Mesothelial cell of epicardium (in vitro differentiated cells): ENCODE measurements at regions not wholly inside any gene's neighbourhood (a gene's known extent, or its start where the extent isn't known, plus 50 kb on each side); places are given as distances from the start of the nearest gene placed in this dataset.

Source experiments
- DNase-seq, 2 experiments: peaks; one replicate each; pipeline ENCODE4 v3.0.0; 2021; ENCODE audit warnings: low spot score in 2 of 2; ENCODE audit not compliant: unreplicated experiment in 2 of 2
- H3K27ac Mint-ChIP-seq: 2 replicates; pipeline ENCODE4 v1.8.0; 2021; ENCODE audit warnings: mixed read lengths
- H3K27me3 Mint-ChIP-seq: 2 replicates; pipeline ENCODE4 v1.8.0; 2021; ENCODE audit warnings: low read depth, mixed read lengths
- H3K36me3 Mint-ChIP-seq: 2 replicates; pipeline ENCODE4 v1.8.0; 2021; ENCODE audit warnings: mixed read lengths
- H3K4me1 Mint-ChIP-seq: 2 replicates; pipeline ENCODE4 v1.8.0; 2021; ENCODE audit warnings: mixed read lengths
- H3K4me3 Mint-ChIP-seq: 2 replicates; pipeline ENCODE4 v1.8.0; 2021; ENCODE audit warnings: mild to moderate bottlenecking, moderate library complexity, mixed read lengths
- H3K9me3 Mint-ChIP-seq: 2 replicates; pipeline ENCODE4 v1.8.0; 2021; ENCODE audit warnings: mixed read lengths
- TF ChIP-seq, protein P1 (sequence below): fragments of 200-600 bp; sonication (generic); IDR thresholded peaks from one replicate; pipeline ENCODE4 v1.5.0; 2021; ENCODE audit warnings: antibody characterized with exemption; ENCODE audit not compliant: unreplicated experiment

DNA sequence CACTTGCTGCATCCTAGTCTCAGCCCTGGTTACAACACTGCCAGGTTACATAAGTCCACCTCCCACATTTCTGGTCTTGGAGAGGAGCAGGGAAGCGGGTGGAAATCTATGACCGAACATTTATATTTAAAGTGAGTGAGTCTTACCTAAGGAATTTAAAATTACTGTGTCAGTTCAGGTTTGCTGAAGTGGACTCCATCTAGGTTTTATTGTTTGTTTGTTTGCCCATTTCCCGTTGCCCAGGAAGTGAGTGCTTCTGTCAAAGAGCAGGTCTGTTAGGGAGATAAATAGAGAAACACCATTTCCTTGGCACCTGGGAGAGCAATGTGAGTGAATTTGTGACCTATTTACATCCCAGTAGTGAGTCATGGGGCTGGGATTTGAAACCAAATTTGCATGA is 179.5 kb downstream of the KIF4B start:
- TF ChIP-seq, protein P1, sequence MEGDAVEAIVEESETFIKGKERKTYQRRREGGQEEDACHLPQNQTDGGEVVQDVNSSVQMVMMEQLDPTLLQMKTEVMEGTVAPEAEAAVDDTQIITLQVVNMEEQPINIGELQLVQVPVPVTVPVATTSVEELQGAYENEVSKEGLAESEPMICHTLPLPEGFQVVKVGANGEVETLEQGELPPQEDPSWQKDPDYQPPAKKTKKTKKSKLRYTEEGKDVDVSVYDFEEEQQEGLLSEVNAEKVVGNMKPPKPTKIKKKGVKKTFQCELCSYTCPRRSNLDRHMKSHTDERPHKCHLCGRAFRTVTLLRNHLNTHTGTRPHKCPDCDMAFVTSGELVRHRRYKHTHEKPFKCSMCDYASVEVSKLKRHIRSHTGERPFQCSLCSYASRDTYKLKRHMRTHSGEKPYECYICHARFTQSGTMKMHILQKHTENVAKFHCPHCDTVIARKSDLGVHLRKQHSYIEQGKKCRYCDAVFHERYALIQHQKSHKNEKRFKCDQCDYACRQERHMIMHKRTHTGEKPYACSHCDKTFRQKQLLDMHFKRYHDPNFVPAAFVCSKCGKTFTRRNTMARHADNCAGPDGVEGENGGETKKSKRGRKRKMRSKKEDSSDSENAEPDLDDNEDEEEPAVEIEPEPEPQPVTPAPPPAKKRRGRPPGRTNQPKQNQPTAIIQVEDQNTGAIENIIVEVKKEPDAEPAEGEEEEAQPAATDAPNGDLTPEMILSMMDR = no peak
- no peaks in the 10 kb centered on the region for H3K4me1 Mint-ChIP-seq
- no peaks in the 10 kb centered on the region for H3K36me3 Mint-ChIP-seq
- no peak overlapping the region for H3K4me3 Mint-ChIP-seq
- no peak overlapping the region for H3K27ac Mint-ChIP-seq
- no peak for DNase-seq
- H3K27me3 Mint-ChIP-seq = peaks cover 23% of the 10 kb centered on the region
- no peaks in the 10 kb centered on the region for H3K9me3 Mint-ChIP-seq

DNA sequence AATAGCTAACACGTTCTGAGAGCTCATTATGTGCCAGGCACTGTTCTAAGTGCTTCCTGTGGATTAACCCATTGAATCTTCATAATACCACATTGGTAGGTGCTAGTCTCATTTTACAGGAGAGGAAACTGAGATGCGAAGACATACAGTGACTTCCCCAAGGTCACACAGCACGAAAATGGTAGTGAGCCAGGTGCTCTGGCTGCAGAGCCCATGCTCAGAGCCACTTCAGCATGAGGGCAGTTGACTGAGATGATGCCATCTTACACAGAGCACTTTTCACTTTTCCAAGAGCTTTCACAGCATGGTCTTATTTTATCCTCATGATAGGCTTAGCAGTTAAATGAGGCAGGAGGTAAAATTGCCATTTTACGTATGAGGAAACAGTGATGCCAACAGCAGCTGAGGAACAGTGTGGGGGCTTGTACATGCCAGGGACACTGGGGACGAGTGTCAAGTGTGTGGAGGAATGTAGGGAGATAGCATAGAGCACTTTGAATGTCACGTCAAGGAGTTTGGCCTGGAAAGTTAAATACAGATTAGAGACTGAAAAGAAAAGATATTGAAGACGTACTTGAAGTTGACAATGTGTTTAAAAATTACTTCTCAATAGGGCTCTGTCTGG is 180.0 kb downstream of the KIF4B start:
- no peak overlapping the region for H3K4me3 Mint-ChIP-seq
- no peaks in the 10 kb centered on the region for H3K36me3 Mint-ChIP-seq
- TF ChIP-seq, protein P1 = no peak

DNA sequence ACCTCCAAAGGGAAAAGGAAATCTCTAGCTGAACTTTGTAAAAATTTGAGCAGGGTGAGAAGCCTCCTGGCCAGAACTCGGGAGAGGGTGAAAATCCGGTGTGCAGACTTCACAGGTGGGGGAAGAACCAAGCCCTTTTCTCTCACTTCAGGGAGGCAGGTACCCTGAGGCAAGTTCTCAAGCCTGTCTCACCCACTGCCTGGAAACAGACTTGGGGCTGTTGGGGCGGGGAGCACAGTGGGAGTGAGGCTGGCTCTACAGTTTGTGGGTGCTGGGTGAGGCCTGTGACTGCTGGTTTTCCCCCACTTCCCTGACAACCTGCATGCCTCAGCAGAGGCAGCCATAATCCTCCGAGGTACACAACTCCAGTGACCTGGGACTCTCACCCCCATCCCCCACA is 187.1 kb downstream of the KIF4B start:
- DNase-seq = no peak
- TF ChIP-seq, protein P1 = no peak
- no peak overlapping the region for H3K4me3 Mint-ChIP-seq
- H3K4me1 Mint-ChIP-seq = no peaks in the 10 kb centered on the region
- H3K36me3 Mint-ChIP-seq = no peaks in the 10 kb centered on the region
- peaks cover 5% of the 10 kb centered on the region for H3K27me3 Mint-ChIP-seq
- H3K27ac Mint-ChIP-seq = no peak overlapping the region
- H3K9me3 Mint-ChIP-seq = peaks cover 30% of the 10 kb centered on the region

More for the DNA sequence above, 180.0 kb downstream of the KIF4B start:
- Mint-ChIP-seq H3K27ac (no peak overlapping the region), H3K4me1 (no peaks in the 10 kb centered on the region), H3K9me3 (peaks cover under 1% of the 10 kb centered on the region), H3K27me3 (peaks cover 20% of the 10 kb centered on the region)
- no peak for DNase-seq

DNA sequence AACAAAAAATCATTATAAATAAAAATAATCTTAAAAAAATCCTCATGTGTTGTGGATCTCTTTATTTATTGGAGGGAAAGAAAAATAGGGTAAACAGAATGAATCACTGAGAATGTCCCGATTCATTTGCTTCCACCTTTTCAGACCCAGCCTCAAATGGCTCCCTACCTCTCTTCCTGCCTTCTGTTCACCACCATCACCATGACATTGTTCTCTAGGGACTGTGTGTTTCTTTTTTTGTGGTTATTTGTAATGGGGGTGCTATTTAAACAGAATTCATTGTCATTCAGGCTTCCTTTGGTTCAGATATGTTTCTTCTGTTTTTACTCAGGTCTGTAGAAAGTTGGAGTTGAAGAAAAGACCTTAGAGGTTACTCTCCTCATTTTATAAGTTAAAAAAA is 198.2 kb downstream of the KIF4B start:
- no peak overlapping the region for H3K27ac Mint-ChIP-seq
- H3K36me3 Mint-ChIP-seq = no peaks in the 10 kb centered on the region
- H3K4me1 Mint-ChIP-seq = no peaks in the 10 kb centered on the region
- no peak for DNase-seq
- H3K9me3 Mint-ChIP-seq = peaks cover 10% of the 10 kb centered on the region
- H3K4me3 Mint-ChIP-seq = no peak overlapping the region
- peaks cover 7% of the 10 kb centered on the region for H3K27me3 Mint-ChIP-seq
- TF ChIP-seq, protein P1 = no peak

DNA sequence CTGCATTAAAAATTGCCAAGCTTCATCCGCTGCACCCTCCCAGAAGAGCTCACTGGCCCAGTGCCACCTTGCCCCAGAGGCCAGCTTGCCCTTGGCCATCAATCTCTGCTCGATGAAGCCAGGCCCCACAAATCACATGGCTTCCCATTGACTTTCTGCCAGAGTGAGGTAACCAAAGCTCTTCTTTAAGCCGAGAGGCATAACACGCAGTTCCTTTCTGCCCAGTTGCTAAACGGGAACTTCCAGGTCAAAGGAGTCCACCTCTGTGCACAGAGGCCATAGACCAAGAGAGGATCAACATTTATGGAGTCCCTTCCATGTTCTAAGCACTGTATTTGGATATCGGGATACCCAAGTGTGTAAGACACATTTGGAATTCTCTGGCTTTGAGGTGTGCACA is 208.8 kb downstream of the KIF4B start:
- H3K4me3 Mint-ChIP-seq = no peak overlapping the region
- no peak for DNase-seq
- TF ChIP-seq, protein P1 = no peak
- no peak overlapping the region for H3K27ac Mint-ChIP-seq
- H3K4me1 Mint-ChIP-seq = no peaks in the 10 kb centered on the region
- H3K27me3 Mint-ChIP-seq = no peaks in the 10 kb centered on the region
- H3K9me3 Mint-ChIP-seq = peaks cover 11% of the 10 kb centered on the region
- H3K36me3 Mint-ChIP-seq = no peaks in the 10 kb centered on the region

DNA sequence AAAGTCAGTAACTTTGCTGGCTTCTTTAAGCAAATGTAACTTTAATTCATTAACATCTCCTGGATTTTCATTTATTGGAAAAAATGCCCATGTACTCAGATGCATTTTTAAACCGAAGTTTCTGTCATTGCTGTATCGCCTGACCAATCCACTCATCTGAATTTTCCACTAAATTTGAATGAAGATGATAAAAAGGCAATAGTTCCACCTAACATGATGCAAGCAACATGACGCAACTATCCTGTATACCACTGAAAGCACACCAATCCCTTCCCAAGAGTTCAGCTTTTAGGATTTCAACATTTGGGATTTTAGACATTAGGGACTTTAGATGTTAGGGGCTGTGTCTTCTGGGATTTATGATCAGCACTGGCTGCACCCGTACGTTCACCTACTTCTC is 215.6 kb downstream of the KIF4B start:
- TF ChIP-seq, protein P1 = no peak
- H3K27ac Mint-ChIP-seq = no peak overlapping the region

More for the DNA sequence above, 215.6 kb downstream of the KIF4B start:
- Mint-ChIP-seq H3K27me3 (peaks cover 12% of the 10 kb centered on the region), H3K4me1 (no peaks in the 10 kb centered on the region), H3K9me3 (peaks cover 15% of the 10 kb centered on the region), H3K4me3 (no peak overlapping the region), H3K36me3 (no peaks in the 10 kb centered on the region)
- no peak for DNase-seq
